Medulla oblongata (tissue), 1 donor: ENCODE measurements at regions not wholly inside any gene's neighbourhood (a gene's known extent, or its start where the extent isn't known, plus 50 kb on each side); places are given as distances from the start of the nearest gene placed in this dataset.
"Not testable (repeated sequence)": the region's sequence is repeated elsewhere in the genome, so short reads cannot be mapped to it uniquely, and the experiment has no call there.

Experiments
- DNase-seq: peaks from one replicate; pipeline ENCODE4 v3.0.0-alpha.2; 2015; ENCODE audit errors: extremely low spot score

- no peak for DNase-seq
Observed at GRCh38 chr15:92822216-92823144, 77.6 kb upstream of the CHD2 start.

DNA sequence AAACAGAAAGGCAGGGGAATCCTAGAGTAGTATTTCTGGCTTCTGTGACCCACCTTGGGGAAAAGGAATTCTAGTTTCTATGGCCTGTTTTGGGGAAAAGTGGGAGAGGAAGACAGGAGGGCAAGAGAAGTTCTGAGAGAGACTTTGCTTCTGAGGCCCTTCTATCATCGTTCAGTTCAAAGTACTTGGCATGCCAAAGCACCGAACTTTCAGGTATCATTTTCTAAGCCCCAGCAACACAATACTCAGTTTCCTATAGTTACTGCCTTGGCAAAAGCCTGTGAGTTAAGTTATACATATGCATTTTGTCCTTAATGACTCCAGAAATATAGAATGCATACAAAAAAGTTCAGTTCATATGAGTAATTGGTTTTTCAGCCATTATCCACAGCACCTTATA lies 74.1 kb upstream of the CHD2 start:
- DNase-seq: no peak

- DNase-seq: not testable (repeated sequence)
Observed at GRCh38 chr15:92827991-92828390, 72.1 kb upstream of the CHD2 start.

DNA sequence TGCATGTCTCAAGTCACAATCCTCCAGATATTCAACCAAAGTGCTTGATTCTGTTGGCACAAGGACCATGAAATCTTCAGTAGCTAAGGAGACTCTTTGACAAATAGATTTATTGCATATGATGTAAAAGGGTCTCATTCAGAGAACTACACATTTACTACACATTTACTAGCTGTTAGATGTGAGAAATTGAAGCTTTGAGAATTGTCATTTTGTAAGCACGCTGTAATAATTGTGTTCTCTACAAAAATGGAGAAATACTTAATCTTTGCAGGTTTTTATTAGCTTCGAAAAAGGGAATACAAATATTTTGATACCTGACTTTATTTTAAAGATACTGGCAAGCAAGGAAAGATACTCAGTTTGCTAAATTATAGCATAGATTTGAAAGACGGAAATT lies 70.2 kb upstream of the CHD2 start:
- no peak for DNase-seq

DNA sequence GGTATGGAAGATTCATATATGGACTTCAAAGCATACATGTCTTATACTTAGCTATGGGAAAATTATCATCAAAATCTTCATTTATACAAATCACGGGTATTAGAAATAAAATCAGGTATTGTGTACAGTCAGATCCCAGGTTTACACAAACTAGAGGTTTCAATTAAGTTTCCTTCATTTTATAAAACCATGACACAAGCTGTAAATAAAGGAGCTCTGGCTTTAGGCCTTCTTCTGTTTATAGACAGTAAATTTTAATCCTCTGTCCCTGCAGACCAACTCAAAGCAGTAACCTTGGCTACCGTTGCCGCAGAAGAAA lies 68.8 kb upstream of the CHD2 start:
- no peak for DNase-seq

GRCh38 chr15:92831655-92832328 lies 68.3 kb upstream of the CHD2 start:
- DNase-seq: peak; percentile 96

DNA sequence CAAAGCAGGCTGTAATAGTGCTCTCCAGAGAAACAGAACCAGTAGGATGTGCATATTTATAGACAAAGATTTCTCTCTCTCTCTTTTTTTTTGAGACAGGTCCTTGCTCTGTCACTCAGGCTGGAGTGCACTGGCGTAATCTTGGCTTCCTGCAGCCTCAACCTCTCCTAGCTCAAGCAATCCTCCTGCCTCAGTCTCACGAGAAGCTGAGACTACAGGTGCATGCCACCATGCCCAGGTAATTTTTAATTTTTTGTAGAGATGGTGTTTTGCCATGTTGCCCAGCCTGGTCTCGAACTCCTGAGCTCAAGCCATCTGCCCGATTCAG lies 67.1 kb upstream of the CHD2 start:
- peak; percentile 18 for DNase-seq

DNA sequence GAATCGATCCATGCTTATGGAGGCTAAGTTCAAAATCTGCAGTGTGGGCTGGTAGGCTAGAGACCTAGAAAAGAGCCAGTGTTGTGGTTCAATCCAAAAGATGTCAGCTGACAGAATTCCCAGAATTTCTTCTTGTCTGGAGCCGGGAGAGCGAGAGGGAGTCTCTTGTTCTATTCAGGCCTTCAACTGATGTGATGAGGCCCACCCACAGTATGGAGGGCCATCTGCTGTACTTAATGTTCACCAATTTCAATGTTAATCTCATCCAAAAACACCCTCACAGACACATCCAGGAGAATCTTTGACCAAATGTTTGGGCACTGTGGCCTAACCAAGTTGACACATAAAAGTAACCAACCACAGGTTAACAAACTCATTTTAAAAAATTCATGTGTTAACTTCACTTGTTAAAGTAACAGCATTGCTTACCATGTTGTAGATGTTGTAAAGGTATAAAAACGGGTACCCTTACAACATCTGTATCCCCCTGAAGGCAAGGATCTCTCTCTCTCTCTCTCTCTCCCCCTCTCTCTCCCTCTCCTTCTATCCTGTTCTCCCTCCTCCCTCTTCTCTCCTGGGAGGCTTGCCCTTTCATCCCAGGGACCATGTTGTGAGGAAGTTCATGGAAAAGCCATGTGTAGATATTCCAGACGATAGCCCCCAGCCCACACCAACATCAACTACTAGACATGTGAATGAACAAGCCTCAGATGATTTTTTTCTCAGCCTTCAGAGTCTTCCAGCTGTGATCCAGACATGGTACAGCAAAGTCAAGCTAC lies 66.4 kb upstream of the CHD2 start:
- no peak for DNase-seq

GRCh38 chr15:92839696-92840095 lies 60.4 kb upstream of the CHD2 start:
- no peak for DNase-seq

- DNase-seq: no peak
Observed at GRCh38 chr15:92840149-92840548, 60.0 kb upstream of the CHD2 start.

- DNase-seq: no peak
Observed at GRCh38 chr15:92843326-92843725, 56.8 kb upstream of the CHD2 start.

DNA sequence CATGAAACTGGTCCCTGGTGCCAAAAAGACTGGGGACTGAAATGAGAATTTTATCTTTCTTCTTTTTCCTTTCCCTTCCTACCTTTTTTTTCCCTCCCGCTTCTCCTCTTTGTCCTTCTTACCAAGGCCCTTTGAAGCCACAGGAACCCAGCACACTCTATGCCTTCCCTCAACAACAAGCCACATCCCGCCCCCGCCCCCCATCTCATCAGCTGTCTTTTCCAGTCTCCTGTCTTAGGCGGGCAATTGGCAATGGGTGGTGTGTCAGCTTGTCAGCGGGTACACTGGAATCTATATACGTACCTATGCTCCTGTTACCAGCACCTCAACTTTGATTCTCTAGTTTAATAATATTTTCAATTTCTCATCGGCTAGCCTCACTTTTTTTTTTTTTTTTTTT lies 56.3 kb upstream of the CHD2 start:
- no peak for DNase-seq

GRCh38 chr15:92845126-92845508 lies 55.0 kb upstream of the CHD2 start:
- peak; percentile 80 for DNase-seq

DNA sequence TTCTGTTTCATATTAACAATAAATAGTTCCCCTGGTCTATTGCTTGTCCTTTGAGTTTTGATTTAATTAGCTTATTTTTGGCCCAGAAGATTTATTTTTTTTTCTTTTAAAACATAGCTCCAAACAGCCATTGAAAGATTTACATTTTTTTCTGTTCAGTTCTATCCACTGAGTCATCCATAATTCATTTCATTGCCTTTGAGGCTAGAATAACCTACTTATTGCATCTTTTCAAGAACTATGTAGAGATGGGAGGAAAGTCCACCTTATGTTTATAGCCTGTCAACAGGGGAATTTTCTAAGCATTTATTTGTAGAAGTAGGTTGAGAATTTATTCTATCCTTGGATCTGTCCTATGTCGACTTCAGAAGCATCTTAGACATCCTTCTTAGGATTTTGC lies 53.4 kb upstream of the CHD2 start:
- DNase-seq: no peak

DNA sequence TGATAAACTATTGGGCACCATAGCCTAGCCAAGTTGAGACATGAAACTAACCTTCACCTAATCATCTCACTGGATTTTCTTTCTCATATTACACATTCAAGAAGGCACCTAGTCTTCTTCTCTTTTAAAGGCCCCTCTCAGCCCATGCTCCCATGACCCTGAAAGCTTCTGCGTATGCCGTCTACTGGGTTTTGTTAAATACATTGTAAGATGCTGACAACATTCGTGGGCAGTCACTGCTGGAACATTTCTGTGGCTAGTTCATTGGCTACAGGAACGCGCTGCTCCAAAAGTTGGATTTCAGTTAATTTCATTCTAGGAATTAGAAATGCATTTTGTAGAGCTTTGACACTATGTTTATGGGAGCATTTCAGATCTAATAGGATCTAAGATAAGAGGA lies 52.3 kb upstream of the CHD2 start:
- DNase-seq: no peak

GRCh38 chr15:92848464-92848851 lies 51.7 kb upstream of the CHD2 start:
- no peak for DNase-seq

DNA sequence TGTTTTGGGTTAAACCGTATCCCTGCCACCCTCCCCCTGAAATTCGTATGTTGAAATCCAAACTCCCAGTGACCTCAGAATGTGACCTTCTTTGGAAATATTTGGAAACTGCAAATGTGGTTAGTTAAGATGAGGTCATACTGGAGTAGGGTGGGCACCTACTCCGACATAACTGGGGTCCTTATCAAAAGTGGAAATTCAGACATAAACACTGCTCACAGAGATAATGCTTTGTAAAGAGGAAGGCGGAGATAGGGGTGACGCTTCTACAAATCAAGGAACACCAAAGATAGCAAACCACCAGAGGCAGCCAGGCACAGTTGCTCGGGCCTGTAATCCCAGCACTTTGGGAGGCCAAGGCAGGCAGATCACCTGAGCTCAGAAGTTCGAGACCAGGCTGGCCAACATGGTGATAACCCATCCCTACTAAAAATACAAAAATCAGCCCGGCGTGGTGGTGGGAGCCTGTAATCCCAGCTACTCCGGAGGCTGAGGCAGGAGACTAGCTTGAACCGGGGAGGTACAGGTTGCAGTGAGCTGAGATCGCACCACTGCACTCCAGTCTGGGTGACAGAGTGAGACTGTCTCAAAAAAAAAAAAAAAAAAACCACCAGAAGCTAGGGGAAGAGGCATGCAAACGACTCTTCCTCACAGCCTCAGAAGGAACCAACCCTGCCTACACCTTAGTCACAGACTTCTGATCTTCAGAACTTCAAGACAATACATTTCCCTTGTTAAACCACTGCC lies 51.1 kb upstream of the CHD2 start:
- DNase-seq: no peak

DNA sequence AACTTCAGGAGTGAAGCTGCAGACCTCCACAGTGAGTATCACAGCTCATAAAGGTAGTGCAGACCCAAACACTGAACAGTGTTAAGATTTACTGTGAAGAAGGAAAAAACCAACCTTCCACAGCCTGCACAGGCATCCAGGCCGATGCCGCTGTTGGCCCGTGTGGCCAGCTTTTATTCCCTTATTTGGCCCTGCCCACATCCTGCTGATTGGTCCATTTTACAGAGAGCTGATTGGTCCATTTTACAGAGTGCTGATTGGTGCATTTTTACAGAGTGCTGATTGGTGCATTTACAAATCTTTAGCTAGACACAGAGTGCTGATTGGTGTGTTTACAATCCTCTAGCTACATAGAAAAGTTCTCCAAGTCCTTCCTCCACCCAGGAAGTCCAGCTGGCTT lies 49.9 kb upstream of the CHD2 start:
- not testable (repeated sequence) for DNase-seq
